Heart left ventricle (tissue), 16 donors: ENCODE measurements at regions not wholly inside any gene's neighbourhood (a gene's known extent, or its start where the extent isn't known, plus 50 kb on each side); places are given as distances from the start of the nearest gene placed in this dataset.

Experiments
- ATAC-seq, 4 donors: fragments of 200-7000 bp; cut with Tn5 transposase; one replicate each; pipeline ENCODE4 v1.9.1; 2020 to 2022; ENCODE audit warnings: moderate library complexity in 4 of 4, mild to moderate bottlenecking in 3 of 4, moderate number of reproducible peaks in 1 of 4
- DNase-seq, 5 donors: peaks; one replicate each; pipeline ENCODE4 v3.0.0-alpha.2; 2020
- H3K27ac ChIP-seq, 12 donors: fragments of 200-600 bp; sonication (generic) in 4 of 12; one replicate each; pipeline versions ENCODE4 v1.5.0 to v1.8.0; 2016 to 2022; ENCODE audit warnings: mild to moderate bottlenecking in 2 of 12
- H3K27me3 ChIP-seq, 9 donors: fragments of 200-600 bp; sonication (generic) in 2 of 9; one replicate each; pipeline versions ENCODE4 v1.5.1 to v1.8.0; 2016 to 2022; ENCODE audit warnings: mild to moderate bottlenecking in 3 of 9
- H3K36me3 ChIP-seq, 9 donors: fragments of 200-600 bp; sonication (generic) in 2 of 9; one replicate each; pipeline versions ENCODE4 v1.5.0 to v1.8.0; 2018 to 2022; ENCODE audit warnings: mild to moderate bottlenecking in 2 of 9
- H3K4me1 ChIP-seq, 12 donors: fragments of 200-600 bp; sonication (generic) in 4 of 12; one replicate each; pipeline versions ENCODE4 v1.5.0 to v1.8.0; 2016 to 2022; ENCODE audit warnings: mild to moderate bottlenecking in 3 of 12
- H3K4me3 ChIP-seq, 12 donors: fragments of 200-600 bp; sonication (generic) in 4 of 12; one replicate each; pipeline versions ENCODE4 v1.5.0 to v1.8.0; 2017 to 2022; ENCODE audit warnings: mild to moderate bottlenecking in 9 of 12, moderate library complexity in 4 of 12
- H3K9me3 ChIP-seq, 12 donors: fragments of 200-600 bp; sonication (generic) in 4 of 12; one replicate each; pipeline versions ENCODE4 v1.5.0 to v1.8.0; 2016 to 2022; ENCODE audit warnings: mild to moderate bottlenecking in 1 of 12
- CTCF ChIP-seq, 12 donors: fragments of 200-600 bp; sonication (generic) in 4 of 12; IDR thresholded peaks; one replicate each; pipeline versions ENCODE4 v1.5.0 to v1.8.0; 2018 to 2022; ENCODE audit warnings: antibody characterized with exemption in 12 of 12, mild to moderate bottlenecking in 5 of 12
- POLR2A ChIP-seq, 2 donors: fragments of 450-650 bp; IDR thresholded peaks; one replicate each; pipeline ENCODE4 v1.6.1; 2017; ENCODE audit warnings: antibody characterized with exemption in 2 of 2, mild to moderate bottlenecking in 2 of 2, moderate library complexity in 2 of 2
- WGBS, 4 donors: extraction: QIAGEN DNeasy Blood & Tissue Kit in 2 of 4; methylation state at CpG; one replicate each; pipeline versions ENCODE4 v1.1.5 to v1.1.7; 2013 to 2018; 5-methylcytosine and 5-hydroxymethylcytosine counted together
- intact Hi-C, 10 donors: fragments of 100-400 bp; cut with DNase I; formaldehyde crosslinking; loops; one replicate each; pipeline versions ENCODE4 v1.11.1 to v1.14.2; 2022
- donor health status: ischemic (EF 13 %, LVEDD 7.1; RV severe dilation, severe dysfunction).
- donor health status: healthy with polysubstance abuse.
- donor health status: DM: no; HTN: yes; CAD: no.
- donor health status: DM: no; HTN: no; CAD: no.
- donor health status: ischemic (EF 25% LVEDD 6.9; RV normal size, moderate dysfunction).
- donor health status: ischemic (EF 25% LVEDD 5.7; RV mildly dilated, moderate dysfunction).
- donor health status: healthy.
- donor health status: DM: yes; HTN: yes; CAD: no.
- donor health status: ischemic (EF 35%, LVEDD 5.7; RV mildly dilated, moderate dysfunction).
- donor health status: nonischemic (EF 11% LVEDD 7.7; RV severe dilation, severe dysfunction).
- donor health status: DM: yes; HTN: yes; CAD: no.
- donor health status: PGD.
- donor health status: ischemic (EF 29% LVEDD 5.4; RV normal size, mild dysfunction).
- donor health status: nonischemic (EF 23%, LVEDD 6.1; RV moderate dilation, normal function).

- Histone ChIP-seq H3K9me3 (no peaks in the 10 kb centered on the region), H3K27ac (no peak overlapping the region), H3K4me3 (no peak overlapping the region), H3K36me3 (no peaks in the 10 kb centered on the region), H3K4me1 (peaks cover 0 to 5% (median 0%) of the 10 kb centered on the region in 12 donors), H3K27me3 (no peaks in the 10 kb centered on the region)
- TF ChIP-seq POLR2A (IDR thresholded peaks at IDR 0.05) (no peak), CTCF (IDR thresholded peaks at IDR 0.05) (no peak)
- no peak for DNase-seq
- intact Hi-C loops = no loop called here
- ATAC-seq = no peak
- WGBS, 4 donors = 74 to 96% (median 91%) methylated on average over 2 of the region's 2 CpGs
Measured at GRCh38 chr16:55115506-55115905, 184.8 kb downstream of the IRX5 start.

DNA sequence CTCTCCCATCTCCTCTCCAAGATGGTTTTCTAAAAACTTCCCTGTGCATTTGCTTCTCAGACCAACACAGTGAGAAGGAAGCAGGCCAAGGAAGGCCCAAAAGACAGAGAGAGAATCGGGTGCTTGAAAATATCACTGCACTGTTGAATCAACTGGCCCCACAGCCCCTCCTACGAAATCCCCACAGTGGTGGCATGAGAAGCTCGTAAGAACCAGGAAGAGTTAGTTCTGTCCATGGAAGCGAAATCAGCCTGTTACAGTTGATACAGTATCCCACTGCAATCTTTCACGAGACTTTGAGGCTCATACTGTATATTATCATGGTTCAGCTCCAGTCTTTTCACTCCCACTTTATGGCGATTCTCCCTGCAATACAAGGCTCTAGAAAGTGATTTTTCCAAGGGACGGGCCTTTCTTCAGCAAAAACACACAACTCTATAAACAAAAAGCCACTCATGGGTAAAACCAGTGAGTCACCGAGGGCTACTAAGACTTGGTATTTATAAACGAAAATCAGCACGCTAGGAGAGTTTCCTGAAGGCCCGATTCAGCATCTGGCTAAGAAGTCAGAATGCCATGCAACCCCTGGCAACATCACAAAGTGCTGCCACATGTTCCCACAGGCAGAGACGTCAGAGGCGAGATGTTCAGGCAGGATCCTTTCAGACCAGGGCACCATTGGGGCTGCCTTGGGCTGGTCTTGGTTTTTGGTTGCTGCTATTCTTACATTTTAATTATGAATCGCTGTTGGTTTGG lies 185.7 kb downstream of the IRX5 start:
- H3K27ac ChIP-seq = no peak overlapping the region
- intact Hi-C loops = no loop called here
- WGBS, 4 donors = 77 to 85% (median 84%) methylated on average over 14 of the region's 14 CpGs
- TF ChIP-seq POLR2A (IDR thresholded peaks at IDR 0.05) (no peak), CTCF (IDR thresholded peaks at IDR 0.05) (no peak)
- no peak overlapping the region for H3K4me3 ChIP-seq
- DNase-seq = no peak
- peaks cover 0 to 5% (median 0%) of the 10 kb centered on the region in 12 donors for H3K4me1 ChIP-seq
- ATAC-seq = no peak
- no peaks in the 10 kb centered on the region for H3K9me3 ChIP-seq
- no peaks in the 10 kb centered on the region for H3K36me3 ChIP-seq
- H3K27me3 ChIP-seq = no peaks in the 10 kb centered on the region

- Histone ChIP-seq H3K4me1 (no peaks in the 10 kb centered on the region), H3K27me3 (no peaks in the 10 kb centered on the region), H3K27ac (no peak overlapping the region), H3K36me3 (no peaks in the 10 kb centered on the region), H3K4me3 (no peak overlapping the region), H3K9me3 (peaks cover 0 to 13% (median 2%) of the 10 kb centered on the region in 12 donors)
- DNase-seq = no peak
- ATAC-seq = no peak
- intact Hi-C loops = no loop called here
- no peak for TF ChIP-seq CTCF (IDR thresholded peaks at IDR 0.05)
- no peak for TF ChIP-seq POLR2A (IDR thresholded peaks at IDR 0.05)
- 86 to 97% (median 89%) methylated on average over 10 of the region's 10 CpGs for WGBS, 4 donors
Measured at GRCh38 chr16:55118701-55119260, 188.1 kb downstream of the IRX5 start.

DNA sequence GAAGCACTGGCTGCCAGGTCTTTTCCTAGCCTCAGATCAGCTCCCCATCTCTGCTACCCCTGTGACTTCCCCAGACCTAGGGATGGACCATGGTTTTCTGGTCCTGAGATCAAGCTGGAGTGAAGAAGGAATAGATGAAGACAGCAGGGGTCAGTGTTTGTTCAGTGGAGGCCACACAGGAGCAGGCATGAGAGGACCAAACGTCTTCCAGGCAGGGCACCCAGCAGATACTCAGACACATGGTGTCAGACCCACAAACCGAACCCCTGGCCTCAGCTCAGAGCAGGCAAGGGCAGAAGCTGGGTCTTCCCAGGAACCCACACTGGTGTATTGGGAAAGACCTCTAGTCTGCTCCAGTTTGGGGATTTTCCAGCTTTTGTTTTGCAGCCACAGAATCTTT lies 189.7 kb downstream of the IRX5 start:
- Histone ChIP-seq H3K36me3 (no peaks in the 10 kb centered on the region), H3K9me3 (peaks cover 0 to 13% (median 2%) of the 10 kb centered on the region in 12 donors), H3K4me3 (no peak overlapping the region), H3K4me1 (no peaks in the 10 kb centered on the region), H3K27ac (no peak overlapping the region), H3K27me3 (no peaks in the 10 kb centered on the region)
- TF ChIP-seq POLR2A (IDR thresholded peaks at IDR 0.05) (no peak), CTCF (IDR thresholded peaks at IDR 0.05) (peak in 7 of 12 donors; percentile 15 to 37 (median 21))
- 18 to 31% (median 20%) methylated on average over 2 of the region's 2 CpGs for WGBS, 4 donors
- DNase-seq (peak in 1 of 5 donors; percentile 38), ATAC-seq (peak; percentile 40 to 89 (median 73))
- intact Hi-C loops = loop anchor here in 4 of 10 donors (5.0 to 10.0 kb wide), 2 partner anchors 194 to 202 kb away; partner anchors contain the start of gene IRX6 (in 3 of the 4)
